ENCODE measurements at regions not wholly inside any gene's neighbourhood (a gene's known extent, or its start where the extent isn't known, plus 50 kb on each side); places are given as distances from the start of the nearest gene placed in this dataset.

DNA sequence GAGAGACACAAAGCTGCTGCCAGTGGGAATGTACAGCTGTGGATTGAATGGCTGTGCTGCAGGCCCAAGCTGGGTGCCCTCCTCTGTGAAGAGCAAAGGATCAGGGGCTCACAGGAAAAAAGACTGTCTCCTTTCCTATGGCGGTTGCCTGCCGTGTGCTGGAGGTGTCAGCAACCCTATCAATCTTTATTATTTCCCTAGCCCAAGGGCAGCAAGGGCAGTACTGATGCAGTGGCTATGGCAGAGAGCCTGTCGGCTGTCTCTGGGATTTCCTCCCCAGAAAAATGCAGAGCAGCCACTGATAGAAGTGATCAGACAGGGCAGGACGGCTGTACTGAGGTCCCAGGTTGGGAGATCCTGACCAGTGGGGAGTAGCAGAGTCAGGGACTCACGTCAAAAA is 117.3 kb upstream of the CDH12 start:
- Histone ChIP-seq H3K4me1 (no peaks in the 10 kb centered on the region), H3K4me3 (no peak overlapping the region), H3K27ac (no peak overlapping the region), H3K36me3 (no peaks in the 10 kb centered on the region), H3K27me3 (no peaks in the 10 kb centered on the region), H3K9me3 (no peaks in the 10 kb centered on the region)
- TF ChIP-seq POLR2A (IDR thresholded peaks at IDR 0.05): no peak
- TF ChIP-seq, protein P1, sequence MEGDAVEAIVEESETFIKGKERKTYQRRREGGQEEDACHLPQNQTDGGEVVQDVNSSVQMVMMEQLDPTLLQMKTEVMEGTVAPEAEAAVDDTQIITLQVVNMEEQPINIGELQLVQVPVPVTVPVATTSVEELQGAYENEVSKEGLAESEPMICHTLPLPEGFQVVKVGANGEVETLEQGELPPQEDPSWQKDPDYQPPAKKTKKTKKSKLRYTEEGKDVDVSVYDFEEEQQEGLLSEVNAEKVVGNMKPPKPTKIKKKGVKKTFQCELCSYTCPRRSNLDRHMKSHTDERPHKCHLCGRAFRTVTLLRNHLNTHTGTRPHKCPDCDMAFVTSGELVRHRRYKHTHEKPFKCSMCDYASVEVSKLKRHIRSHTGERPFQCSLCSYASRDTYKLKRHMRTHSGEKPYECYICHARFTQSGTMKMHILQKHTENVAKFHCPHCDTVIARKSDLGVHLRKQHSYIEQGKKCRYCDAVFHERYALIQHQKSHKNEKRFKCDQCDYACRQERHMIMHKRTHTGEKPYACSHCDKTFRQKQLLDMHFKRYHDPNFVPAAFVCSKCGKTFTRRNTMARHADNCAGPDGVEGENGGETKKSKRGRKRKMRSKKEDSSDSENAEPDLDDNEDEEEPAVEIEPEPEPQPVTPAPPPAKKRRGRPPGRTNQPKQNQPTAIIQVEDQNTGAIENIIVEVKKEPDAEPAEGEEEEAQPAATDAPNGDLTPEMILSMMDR (IDR thresholded peaks at IDR 0.05): no peak
- DNase-seq: no peak

DNA sequence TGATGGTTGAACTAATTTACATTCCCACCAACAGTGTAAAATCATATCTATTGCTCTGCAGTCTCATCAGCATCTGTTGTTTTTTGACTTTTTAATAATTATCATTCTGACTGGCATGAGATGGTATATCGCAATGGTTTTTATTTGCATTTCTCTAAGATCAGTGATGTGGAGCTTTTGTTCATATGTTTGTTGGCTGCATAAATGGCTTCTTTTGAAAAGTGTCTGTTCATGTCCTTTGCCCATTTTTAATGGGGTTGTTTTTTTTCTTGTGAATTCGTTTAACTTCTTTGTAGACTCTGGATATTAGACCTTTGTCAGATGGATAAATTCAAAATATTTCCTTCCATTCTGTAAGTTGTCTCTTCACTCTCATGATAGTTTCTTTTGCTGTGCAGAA is 115.2 kb upstream of the CDH12 start:
- Histone ChIP-seq H3K27me3 (no peaks in the 10 kb centered on the region), H3K36me3 (no peaks in the 10 kb centered on the region), H3K27ac (no peak overlapping the region), H3K9me3 (no peaks in the 10 kb centered on the region), H3K4me3 (no peak overlapping the region), H3K4me1 (no peaks in the 10 kb centered on the region)
- TF ChIP-seq, protein P1 (IDR thresholded peaks at IDR 0.05): no peak
- no peak for TF ChIP-seq POLR2A (IDR thresholded peaks at IDR 0.05)
- no peak for DNase-seq

DNA sequence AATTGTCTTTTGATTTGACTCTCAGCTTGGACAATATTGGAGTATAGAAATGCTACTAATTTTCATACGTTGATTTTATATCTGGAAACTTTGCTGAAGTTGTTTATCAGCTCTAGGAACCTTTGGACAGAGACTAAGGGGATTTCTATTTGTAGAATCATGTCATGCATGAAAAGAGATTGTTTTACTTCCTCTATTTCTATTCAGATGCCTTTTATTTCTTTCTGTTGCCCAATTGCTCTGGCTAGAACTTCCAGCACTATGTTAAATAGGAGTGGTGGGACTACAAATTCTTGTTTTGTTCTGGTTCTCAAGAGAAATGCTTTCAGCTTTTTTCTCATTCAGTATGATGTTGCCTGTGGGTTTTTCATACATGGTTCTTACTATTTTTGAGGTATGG is 112.8 kb upstream of the CDH12 start:
- no peaks in the 10 kb centered on the region for H3K4me1 ChIP-seq
- H3K9me3 ChIP-seq: no peaks in the 10 kb centered on the region
- no peak overlapping the region for H3K4me3 ChIP-seq
- H3K27me3 ChIP-seq: no peaks in the 10 kb centered on the region
- H3K27ac ChIP-seq: no peak overlapping the region
- DNase-seq: no peak
- TF ChIP-seq, protein P1 (IDR thresholded peaks at IDR 0.05): no peak
- no peak for TF ChIP-seq POLR2A (IDR thresholded peaks at IDR 0.05)
- no peaks in the 10 kb centered on the region for H3K36me3 ChIP-seq

DNA sequence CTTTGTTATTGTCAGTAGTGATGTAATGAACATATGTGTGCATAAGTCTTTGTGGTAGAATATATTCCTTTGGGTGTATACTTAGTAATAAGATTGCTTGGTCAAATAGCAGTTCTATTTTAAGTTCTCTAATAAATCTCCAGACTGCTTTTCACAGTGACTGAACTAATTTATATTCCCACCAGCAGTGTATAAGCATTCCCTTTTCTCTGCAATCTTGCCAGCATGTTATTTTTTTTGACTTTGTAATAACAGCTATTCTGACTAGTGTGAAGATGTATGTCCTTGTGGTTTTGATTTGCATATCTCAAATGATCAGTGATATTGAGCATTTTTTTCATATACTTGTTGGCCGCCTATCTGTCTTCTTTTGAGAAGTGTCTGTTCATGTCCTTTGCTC is 111.5 kb upstream of the CDH12 start:
- no peak overlapping the region for H3K4me3 ChIP-seq
- H3K36me3 ChIP-seq: no peaks in the 10 kb centered on the region
- H3K9me3 ChIP-seq: no peaks in the 10 kb centered on the region
- no peak for TF ChIP-seq POLR2A (IDR thresholded peaks at IDR 0.05)
- TF ChIP-seq, protein P1 (IDR thresholded peaks at IDR 0.05): no peak
- no peak for DNase-seq
- no peak overlapping the region for H3K27ac ChIP-seq
- no peaks in the 10 kb centered on the region for H3K4me1 ChIP-seq
- no peaks in the 10 kb centered on the region for H3K27me3 ChIP-seq

DNA sequence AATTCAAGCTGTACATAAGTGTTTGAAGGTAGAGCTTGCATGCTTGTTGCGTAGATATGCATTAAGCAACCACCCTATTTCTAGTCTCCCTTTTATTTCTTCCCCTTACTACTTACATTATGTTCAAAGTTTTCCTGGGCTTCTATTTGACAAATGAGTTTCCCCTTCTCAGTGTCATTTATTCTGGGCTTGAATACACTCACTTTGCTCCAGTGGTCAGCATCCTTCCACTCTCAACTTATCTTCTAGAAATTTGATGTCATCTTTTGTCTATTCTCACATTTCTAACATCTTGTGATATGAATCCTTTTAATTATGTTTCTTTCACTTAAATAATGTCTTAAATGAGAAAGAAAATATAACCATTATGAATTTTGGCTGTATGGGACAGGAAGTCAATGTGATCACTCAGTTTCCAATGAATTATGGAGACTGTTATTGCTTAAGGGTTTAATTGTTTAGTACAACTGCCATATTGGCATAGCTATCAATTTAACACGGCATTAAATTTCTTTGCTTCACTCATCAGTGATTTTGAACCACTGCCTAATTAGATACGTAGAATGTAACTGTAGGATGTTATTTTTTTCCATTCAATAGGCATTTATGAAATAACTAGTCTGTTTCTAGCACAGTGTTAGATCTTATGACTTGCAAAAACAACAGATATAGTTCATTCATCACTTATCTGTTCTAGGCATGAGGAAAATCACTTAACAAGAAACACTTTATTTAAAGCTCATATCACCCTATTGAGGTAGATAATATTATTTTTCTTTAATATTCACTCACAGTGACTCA is 105.5 kb upstream of the CDH12 start:
- TF ChIP-seq POLR2A (IDR thresholded peaks at IDR 0.05): no peak
- TF ChIP-seq, protein P1 (IDR thresholded peaks at IDR 0.05): no peak
- Histone ChIP-seq H3K9me3 (no peaks in the 10 kb centered on the region), H3K4me3 (no peak overlapping the region), H3K36me3 (no peaks in the 10 kb centered on the region), H3K4me1 (no peaks in the 10 kb centered on the region), H3K27me3 (no peaks in the 10 kb centered on the region), H3K27ac (no peak overlapping the region)
- no peak for DNase-seq
